Left colon (tissue), 2 donors: ENCODE measurements at regions not wholly inside any gene's neighbourhood (a gene's known extent, or its start where the extent isn't known, plus 50 kb on each side); places are given as distances from the start of the nearest gene placed in this dataset.
"Not testable (repeated sequence)": the region's sequence is repeated elsewhere in the genome, so short reads cannot be mapped to it uniquely, and the experiment has no call there.

Experiments
- ATAC-seq: fragments of 200-7000 bp; cut with Tn5 transposase; one replicate; pipeline ENCODE4 v1.9.1; 2020; ENCODE audit warnings: mild to moderate bottlenecking, moderate library complexity
- DNase-seq, 2 donors: peaks; one replicate each; pipeline ENCODE4 v3.0.0-alpha.2; 2020
- intact Hi-C, 2 donors: fragments of 100-400 bp; cut with DNase I in 1 of 2; cut with micrococcal nuclease in 1 of 2; formaldehyde crosslinking; loops; one replicate each; pipeline versions ENCODE4 v1.11.2 to v1.14.0; 2022; cut with DNase I, micrococcal nuclease
- donor health status: DM: no; HTN: no; CAD: no.
- donor health status: DM: yes; HTN: yes; CAD: no.

DNA sequence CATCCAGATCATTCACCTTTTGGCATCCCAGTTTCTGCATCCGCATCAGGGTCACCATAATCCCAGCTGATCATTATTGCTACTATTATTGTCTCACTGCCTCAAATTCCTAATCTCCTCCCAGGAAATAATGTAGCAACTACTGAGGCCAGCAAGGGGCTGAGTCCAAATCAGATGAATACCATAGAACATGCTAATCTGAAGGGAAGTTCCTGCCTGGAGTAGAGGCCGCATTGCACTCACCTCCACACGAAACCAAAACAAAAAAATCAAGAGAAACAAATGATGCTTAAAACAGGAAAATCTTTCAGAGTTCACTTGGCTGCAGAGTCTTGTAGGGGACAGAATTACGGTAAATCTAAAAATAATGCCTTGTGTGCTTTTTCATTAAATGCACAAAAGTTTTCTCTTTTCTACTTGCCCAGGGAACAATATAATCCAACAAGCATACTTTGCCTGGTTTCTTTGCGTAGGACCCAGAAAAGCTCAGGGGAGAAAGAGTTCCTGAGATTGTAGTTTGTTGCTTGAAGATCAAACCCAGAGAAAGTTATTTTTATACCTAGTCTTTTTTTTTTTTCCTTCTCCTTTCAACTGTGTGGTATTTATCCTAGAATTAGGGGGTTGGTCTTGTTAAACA lies 87.7 kb upstream of the KLF4 start:
- no peak for ATAC-seq
- DNase-seq: no peak
- intact Hi-C loops: no loop called here

GRCh38 chr9:107571148-107571547 lies 81.6 kb upstream of the KLF4 start:
- DNase-seq (no peak), ATAC-seq (no peak)
- intact Hi-C loops: no loop called here

GRCh38 chr9:107569174-107569573 lies 79.6 kb upstream of the KLF4 start:
- intact Hi-C loops: no loop called here
- peak; percentile 90 for ATAC-seq
- DNase-seq: no peak

DNA sequence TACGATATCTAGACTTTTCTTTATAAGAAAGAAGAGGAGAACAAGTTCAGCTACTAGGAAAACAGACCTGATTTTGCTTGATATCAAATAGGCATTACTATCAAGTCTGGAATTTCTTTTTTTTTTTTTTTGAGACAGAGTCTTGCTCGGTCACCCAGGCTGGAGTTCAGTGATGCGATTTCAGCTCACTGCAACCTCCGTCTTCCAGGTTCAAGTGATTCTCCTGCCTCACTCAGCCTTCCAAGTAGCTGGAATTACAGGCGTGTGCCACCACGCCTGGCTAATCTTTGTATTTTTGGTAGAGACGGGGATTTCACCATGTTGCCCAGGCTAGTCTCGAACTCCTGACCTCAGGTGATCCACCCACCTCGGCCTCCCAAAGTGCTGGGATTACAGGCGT lies 78.8 kb upstream of the KLF4 start:
- intact Hi-C loops, ATAC-seq, DNase-seq: not testable (repeated sequence)

DNA sequence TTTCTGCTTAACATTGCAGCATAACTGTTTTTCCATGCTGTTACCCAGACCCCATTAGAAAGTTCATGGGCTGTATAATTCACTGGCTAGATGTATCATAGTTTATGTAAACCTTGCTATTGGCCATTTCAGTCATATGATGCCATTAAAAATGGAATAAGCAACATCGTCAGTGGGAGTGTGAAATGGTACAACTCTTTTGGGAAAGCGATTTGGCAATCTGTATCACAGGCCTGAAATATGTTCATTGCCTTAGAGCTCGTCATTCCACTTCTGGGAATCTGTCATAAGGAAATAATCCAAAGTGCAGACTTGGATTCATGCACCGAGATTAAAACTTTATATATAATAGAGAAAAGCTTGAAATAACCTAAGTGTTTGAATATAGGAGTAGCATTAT lies 77.9 kb upstream of the KLF4 start:
- DNase-seq: no peak
- ATAC-seq: no peak
- intact Hi-C loops: no loop called here

DNA sequence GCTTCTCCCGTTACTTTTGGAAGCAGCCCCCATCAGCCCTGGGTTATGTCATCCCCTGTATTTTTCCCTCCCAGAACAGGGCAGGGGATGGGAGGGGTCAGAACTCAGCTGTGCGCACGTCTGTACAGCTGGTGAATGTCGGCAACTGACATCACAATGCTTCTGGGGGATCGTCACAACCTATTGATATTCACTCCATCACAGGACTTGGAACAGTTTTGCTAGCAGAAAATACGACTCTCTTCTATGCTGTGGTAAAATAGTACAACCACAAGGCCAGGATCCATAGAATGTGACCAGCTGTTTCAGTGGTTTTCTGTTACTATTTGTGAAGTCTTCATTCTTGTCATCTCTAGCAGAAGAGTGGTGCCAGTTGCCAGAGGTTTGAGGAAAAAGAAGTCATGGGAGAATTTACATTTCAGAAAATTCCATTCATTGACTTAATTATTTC lies 77.1 kb upstream of the KLF4 start:
- no peak for DNase-seq
- intact Hi-C loops: no loop called here
- ATAC-seq: no peak

DNA sequence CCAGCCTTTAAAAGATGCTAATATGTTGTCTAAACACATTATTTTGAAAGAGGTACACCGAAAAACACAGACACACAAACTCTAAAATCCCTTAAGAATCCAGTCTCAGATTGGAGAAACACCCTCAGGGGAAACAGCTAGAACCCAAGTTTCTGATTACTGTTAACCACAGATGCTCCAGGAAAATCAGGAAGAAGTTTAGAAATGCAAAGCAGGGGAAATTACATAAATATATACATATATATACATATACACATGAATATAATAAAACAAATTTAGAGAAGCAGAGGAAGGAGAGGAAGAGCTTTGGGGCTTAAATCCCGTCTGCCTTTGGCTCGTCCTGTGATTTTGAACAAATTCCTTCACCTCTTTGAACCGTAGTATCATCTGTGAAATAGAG lies 73.2 kb upstream of the KLF4 start:
- intact Hi-C loops: no loop called here
- ATAC-seq: no peak
- no peak for DNase-seq

GRCh38 chr9:107559494-107560086 lies 70.0 kb upstream of the KLF4 start:
- ATAC-seq (no peak), DNase-seq (no peak)
- intact Hi-C loops: no loop called here

DNA sequence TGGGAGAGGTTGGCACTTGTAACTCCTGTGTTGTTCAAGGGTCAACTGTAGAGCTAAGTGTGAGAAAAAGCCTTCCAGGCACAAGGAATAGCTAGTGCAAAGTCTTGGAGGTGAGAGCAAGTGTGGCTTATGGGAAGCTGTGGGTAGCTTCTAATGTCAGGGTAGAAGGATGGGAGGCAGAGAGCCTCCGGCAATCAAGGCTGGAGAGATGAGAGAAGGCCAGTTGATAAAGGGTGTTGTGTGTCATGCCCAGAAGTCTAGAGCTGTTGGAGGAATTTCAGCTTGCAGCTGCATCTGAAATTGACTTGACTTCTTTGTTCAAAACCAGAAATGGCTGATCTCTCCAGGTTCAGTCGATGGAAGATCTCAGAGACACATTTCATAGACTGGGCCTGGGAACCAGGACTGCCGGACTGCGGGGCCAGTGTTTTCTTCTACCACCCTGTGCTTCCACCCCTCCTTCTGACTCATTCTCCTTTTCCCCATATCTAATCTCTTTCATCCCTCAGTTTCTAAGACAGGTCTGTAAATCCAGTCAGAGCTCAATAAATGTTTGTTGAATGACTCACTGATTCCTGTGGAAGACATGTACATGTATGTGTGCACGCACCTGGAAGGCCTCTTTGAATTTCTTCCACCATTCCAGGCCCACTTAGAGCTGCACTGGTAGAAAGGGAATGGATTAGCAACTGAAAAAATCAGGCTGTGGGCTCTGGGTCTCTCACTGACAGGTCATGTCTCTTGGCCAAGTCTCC lies 67.8 kb upstream of the KLF4 start:
- ATAC-seq (peak; percentile 75), DNase-seq (no peak)
- intact Hi-C loops: no loop called here

DNA sequence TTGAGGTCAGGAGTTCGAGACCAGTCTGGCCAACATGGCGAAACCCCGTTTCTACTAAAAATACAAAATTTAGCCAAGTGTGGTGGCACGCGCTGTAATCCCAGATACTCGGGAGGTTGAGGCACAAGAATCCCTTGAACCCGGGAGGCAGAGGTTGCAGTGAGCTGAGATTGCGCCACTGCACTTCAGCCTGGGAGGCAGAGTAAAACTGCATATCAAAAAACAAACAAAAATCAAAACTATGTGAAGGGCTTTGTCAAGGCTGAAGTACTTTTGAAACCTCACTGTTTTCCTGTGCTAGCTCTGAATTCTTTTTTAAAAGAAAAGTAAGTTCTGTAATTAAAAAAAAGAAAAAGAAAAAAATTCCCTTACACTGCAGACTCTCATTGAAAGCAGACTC lies 65.1 kb upstream of the KLF4 start:
- intact Hi-C loops: no loop called here
- ATAC-seq (no peak), DNase-seq (no peak)

- peak; percentile 20 for ATAC-seq
- intact Hi-C loops: no loop called here
These were observed 59.0 kb upstream of the KLF4 start for GRCh38 chr9:107548298-107549142.

GRCh38 chr9:107547772-107548297 lies 58.3 kb upstream of the KLF4 start:
- intact Hi-C loops: no loop called here

More at GRCh38 chr9:107548298-107549142, 59.0 kb upstream of the KLF4 start:
- no peak for DNase-seq

GRCh38 chr9:107547303-107547702 lies 57.7 kb upstream of the KLF4 start:
- no peak for DNase-seq
- no peak for ATAC-seq
- intact Hi-C loops: no loop called here

More at GRCh38 chr9:107547772-107548297, 58.3 kb upstream of the KLF4 start:
- ATAC-seq (no peak), DNase-seq (no peak)

DNA sequence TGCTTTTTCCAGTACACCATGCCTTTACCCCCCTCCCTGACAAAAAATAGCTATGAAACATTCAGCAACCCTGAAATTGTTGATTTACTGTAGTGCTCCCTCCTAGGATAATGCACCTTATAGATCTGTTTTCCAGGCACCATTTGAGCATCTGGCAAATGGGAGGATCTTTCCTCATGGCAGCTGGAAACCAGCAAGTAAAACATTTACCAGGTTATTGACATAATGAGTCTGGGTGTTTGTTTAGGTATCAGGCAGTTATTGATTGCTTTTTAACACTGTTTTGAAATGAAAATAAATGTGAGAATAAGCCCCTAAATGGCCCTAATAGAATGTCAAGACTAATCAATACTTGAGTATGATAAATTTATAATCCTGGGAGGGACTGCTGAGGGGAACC lies 57.3 kb upstream of the KLF4 start:
- DNase-seq (no peak), ATAC-seq (peak; percentile 52)
- intact Hi-C loops: no loop called here

DNA sequence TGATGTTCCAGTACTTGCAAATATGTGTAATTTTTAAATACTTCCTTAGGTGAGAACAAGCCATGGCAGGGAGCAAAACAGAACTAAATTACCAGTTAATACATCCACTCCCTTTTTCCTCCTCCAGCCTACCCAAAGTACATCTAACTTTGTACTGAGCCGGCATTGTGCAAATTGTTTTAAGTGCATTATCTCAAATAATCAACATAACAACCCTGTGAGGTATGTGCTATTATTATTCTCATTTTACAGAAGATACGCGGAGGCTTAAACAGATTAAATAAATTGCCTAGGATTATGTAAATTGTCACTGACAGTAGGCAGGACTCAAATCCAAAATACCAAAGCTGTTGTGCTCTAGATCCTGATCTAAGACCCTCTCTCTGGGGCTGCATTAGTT lies 55.5 kb upstream of the KLF4 start:
- intact Hi-C loops: no loop called here
- no peak for ATAC-seq

DNA sequence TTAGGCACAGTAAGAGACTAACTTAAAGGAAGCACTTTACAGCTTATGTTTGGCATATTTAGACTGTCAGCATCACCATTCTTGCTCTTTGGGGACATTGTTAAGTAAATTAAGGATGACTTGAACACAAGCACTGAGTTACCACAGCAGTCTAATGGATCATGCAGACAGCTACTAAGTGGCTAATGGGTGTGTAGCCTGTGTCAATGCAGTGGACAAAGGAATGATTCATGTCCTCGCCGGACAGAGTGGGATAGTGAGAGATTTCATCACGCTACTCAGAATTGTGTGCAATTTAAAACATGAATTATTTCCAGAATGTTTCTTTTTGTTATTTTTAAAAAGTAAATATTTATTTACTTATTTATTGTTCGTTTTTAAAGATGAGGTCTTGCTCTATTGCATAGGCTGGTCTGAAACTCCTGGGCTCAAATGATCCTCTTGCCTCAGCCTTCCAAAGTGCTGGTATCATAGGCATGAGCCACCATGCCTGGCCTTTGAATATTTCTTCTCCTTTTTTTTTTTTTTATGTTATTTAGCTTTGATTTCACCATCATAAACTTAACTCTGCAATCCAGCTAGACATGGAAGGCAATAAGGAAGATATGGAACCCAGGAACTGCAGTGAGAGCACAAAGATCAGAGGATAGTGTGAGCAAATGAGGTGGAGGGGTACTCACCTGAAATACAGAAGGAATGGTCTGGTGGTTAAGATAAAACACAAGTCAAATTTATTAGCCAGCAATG lies 53.0 kb upstream of the KLF4 start:
- DNase-seq: no peak
- intact Hi-C loops: no loop called here
- ATAC-seq: peak; percentile 91

More for the DNA sequence above, 55.5 kb upstream of the KLF4 start:
- no peak for DNase-seq

DNA sequence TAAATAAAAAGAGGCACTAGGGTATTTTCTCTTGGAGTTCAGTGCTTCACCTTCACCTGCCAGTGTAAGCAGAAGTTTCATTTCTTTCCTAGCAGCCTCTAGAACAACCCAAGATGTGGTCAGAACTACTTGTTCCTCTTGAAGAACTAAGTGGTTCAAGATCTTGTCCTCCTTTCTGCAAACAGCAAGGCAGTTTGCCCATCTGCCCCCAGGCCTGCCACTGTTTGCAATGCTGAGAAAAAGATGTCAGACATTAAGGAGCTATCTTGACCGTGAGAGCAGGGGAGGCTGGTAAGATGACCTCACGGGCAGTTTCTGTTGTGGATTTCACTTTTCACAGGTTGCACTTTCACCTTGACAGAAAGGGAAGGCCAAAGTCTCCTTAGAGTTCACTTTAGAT lies 52.0 kb upstream of the KLF4 start:
- intact Hi-C loops: no loop called here
- ATAC-seq (peak; percentile 27), DNase-seq (no peak)

- DNase-seq: no peak
- intact Hi-C loops: no loop called here
- no peak for ATAC-seq
These were observed 50.6 kb upstream of the KLF4 start for GRCh38 chr9:107540164-107540561.
